Caki2 (cell line): ENCODE measurements at regions not wholly inside any gene's neighbourhood (a gene's known extent, or its start where the extent isn't known, plus 50 kb on each side); places are given as distances from the start of the nearest gene placed in this dataset.
"Not testable (repeated sequence)": the region's sequence is repeated elsewhere in the genome, so short reads cannot be mapped to it uniquely, and the experiment has no call there.

Source experiments
- DNase-seq: peaks from one replicate; pipeline ENCODE4 v3.0.0-alpha.2; 2015; ENCODE audit warnings: low read depth
- in situ Hi-C: cut with HindIII; loops from 2 replicates; pipeline ENCODE4 v1.10.0; 2016; ENCODE audit warnings: low sequenced_read_pairs, low pct_unique_long_range_greater_than_20kb, mixed read lengths

- no peak for DNase-seq
- in situ Hi-C loops: no loop called here
Observed at GRCh38 chr2:35463805-35464596, 891.6 kb upstream of the CRIM1 start.

DNA sequence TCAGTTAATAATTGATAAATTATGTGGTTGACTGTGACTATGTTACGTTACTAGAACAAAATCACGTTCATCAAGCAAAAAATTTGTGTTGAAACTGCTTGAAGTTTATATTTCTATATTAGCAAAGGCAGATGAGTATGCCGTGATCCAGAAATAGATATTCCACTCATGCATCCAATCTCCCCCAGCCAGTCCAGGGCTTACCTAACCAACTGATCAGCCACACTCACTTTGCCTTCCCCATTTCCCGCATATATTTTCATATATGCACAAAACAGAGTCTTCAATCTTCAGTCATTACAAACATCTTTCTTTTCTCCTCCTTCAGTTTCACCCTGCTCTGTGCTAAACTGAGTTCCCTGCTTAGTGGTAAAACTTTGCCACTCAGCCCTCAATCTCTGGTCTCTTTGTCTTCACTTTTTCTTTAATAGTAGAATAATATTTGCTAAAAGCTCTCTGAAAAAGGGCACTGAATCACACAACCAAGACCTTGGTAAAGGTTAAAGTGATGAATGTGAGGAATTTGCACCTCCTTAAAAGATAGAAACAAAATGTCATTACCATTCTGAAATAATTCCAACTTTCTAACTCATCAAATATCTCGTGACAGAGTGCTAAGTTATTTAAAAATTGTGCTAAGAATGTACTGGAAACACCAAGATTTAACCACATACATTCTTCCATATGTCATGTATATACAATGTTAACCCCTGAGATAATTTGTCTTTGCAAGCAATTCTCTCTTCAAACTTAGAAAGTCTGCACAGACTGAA is 893.2 kb upstream of the CRIM1 start:
- DNase-seq: peak; percentile 2
- in situ Hi-C loops: no loop called here

- DNase-seq: no peak
- in situ Hi-C loops: no loop called here
Observed at GRCh38 chr2:35461406-35461805, 894.2 kb upstream of the CRIM1 start.

DNA sequence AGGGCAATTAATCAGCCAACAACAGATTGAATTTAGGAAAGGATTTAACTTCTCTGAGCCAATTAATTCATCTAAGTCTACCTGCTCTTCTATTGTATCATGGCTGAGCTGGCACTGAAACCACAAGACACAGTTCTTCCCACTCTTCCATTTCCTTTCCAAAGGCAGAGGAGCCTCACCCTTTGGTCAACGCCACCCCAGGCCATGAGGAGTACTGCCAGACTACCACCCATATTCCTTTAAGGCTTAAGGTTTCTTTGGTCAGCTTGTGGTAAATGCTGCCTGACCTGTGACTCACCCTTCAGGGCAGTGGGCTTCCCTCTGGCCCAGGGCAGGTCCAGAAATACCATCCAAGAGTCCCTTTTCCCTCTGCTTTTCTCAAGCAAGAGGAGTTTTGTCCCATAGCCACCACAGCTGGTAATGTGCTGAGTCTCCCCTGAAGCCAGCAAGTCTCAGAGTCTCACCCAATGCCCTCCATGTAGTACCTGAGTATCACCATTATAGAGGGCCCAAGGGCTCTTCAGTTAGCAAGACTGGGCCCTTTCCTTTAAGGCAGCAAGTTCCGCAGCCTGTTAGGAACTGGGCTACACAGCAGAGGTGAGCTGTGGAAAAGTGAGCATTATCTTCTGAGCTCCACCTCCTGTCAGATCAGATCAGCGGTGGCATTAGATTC is 900.5 kb upstream of the CRIM1 start:
- peak; percentile 60 for DNase-seq

DNA sequence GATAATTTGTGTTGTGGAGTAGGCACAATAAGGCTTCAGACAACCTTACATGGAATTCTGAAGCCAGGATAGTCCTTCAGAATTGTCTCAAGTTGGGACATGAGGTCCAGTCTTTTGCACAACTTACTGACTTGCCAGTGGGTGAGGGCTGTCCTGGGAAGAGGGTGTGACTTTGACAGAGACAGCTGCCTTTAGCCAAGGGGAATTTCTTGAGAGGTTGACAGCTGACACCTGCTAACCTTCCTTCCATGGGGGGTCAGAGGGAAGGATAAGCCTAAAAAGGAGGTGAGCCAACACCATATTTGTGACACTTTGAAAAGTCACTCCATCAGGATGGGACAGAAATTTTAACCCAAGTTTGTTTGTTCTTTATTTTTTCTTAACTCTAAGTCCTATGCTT is 907.8 kb upstream of the CRIM1 start:
- no peak for DNase-seq
- in situ Hi-C loops: no loop called here

More for the DNA sequence above, 900.5 kb upstream of the CRIM1 start:
- in situ Hi-C loops: no loop called here

DNA sequence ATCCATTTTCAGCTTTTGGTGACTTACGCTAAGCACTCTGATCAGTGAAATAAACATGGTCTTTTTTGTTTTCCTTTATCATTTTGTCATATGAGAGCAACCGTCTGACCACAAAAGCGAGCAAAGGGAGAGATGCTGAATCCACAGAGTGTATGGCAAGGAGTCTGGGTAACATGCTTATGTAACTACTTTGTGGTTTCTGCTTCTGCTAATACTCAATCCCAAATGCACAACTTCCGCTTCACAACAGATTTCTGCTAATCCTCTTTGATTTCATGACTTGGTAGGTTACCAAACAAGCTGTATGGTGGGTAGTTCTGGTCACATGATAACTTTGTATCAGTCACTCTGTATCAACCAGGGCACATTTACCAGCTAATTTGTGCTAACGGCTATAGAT is 908.4 kb upstream of the CRIM1 start:
- no peak for DNase-seq
- in situ Hi-C loops: no loop called here

DNA sequence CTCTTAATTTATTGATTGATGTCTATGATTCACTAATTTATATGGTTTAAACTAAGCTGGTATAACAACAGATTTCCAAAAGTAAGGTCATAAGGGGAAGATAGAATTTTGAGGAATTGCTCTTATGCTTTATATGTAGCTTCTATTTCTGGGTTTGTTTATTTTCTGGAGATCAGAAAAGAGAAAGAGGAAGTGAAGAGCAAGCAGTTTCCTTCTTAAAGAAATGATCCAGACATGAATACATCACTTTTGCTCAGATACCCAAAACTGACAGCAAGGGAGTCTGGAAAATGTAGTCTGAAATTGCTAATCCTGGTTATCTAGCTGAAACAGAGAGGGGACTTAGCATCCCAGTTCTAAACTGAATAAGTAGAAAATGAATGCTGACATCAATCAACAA is 912.5 kb upstream of the CRIM1 start:
- no peak for DNase-seq
- in situ Hi-C loops: no loop called here

GRCh38 chr2:35441575-35441974 is 914.0 kb upstream of the CRIM1 start:
- DNase-seq, in situ Hi-C loops: not testable (repeated sequence)

DNA sequence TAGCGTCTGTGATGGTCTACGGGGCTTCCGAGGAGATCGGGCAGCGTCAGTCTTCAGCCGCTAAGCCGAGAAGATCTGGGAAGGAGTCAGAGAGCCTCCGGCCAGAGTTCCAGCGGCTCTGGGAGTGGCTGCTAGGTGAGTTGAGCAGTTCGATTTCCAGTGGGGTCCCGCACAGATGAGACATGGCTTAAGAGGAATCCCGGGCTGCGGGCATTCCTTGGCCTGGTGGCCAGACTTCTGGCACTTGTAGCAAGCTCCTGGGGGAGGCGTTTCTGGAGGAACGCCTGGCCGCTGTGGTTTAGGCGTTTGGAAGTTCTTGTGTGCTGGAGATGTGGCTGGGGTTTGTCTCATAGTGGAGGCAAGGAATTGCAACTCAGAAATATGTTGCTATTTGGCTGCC is 915.3 kb upstream of the CRIM1 start:
- in situ Hi-C loops, DNase-seq: not testable (repeated sequence)

DNA sequence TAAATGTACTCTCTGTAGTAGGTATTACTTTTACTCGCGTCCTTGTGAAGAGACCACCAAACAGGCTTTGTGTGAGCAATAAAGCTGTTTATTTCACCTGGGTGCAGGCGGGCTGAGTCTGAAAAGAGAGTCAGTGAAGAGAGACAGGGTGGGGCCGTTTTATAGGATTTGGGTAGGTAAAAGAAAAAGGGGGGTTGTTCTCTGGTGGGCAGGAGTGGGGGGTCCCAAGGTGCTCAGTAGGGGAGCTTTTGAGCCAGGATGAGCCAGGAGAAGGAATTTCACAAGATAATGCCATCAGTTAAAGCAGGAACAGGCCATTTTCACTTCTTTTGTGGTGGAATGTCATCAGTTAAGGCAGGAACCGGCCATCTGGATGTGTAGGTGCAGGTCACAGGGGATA is 918.7 kb upstream of the CRIM1 start:
- DNase-seq, in situ Hi-C loops: not testable (repeated sequence)

- peak; percentile 23 for DNase-seq
- in situ Hi-C loops: no loop called here
Observed at GRCh38 chr2:35428548-35428947, 927.0 kb upstream of the CRIM1 start.

DNA sequence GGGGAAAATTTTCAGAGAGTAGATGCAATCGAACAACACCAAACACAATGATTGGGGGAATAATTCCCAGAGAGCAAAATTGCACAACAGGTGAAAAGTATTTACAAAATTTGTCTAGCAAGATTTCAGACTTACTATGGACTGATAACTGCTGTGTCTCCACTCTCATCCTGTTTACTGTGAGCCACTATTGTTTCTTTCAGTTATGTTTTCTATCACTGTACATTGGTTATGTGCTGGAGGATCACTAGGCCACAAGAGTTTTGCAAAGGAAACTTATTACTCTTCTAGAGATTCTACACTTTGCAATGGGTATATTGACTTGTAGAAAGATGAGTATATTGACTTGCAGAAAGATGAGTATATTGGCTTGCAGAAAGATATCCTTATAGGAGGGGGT is 934.1 kb upstream of the CRIM1 start:
- in situ Hi-C loops: no loop called here
- DNase-seq: no peak

GRCh38 chr2:35417293-35417692 is 938.3 kb upstream of the CRIM1 start:
- DNase-seq: no peak
- in situ Hi-C loops: no loop called here

- in situ Hi-C loops: no loop called here
- no peak for DNase-seq
Observed at GRCh38 chr2:35416391-35417140, 939.0 kb upstream of the CRIM1 start.

- no peak for DNase-seq
- in situ Hi-C loops: no loop called here
Observed at GRCh38 chr2:35415942-35416341, 939.6 kb upstream of the CRIM1 start.

DNA sequence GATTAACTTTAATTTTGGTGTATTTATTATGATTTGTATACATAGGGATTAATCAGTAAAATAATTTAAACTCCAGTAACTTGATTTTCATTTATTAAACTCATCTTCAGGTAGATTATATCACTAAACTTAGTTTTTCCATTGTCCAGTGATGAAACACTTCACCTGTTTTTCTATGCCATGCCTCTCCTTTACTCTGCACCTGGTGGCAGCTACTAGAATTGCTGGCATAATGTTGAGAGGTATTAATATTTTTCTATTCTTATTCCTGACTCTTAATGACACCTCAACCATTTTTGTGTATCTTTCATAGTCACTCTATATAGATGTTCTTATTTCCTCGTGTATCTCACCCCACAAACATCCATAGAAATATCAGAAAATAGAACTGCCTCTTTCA is 940.3 kb upstream of the CRIM1 start:
- in situ Hi-C loops: no loop called here
- DNase-seq: no peak

- in situ Hi-C loops: no loop called here
- peak; percentile 37 for DNase-seq
Observed at GRCh38 chr2:35410431-35411061, 945.0 kb upstream of the CRIM1 start.

DNA sequence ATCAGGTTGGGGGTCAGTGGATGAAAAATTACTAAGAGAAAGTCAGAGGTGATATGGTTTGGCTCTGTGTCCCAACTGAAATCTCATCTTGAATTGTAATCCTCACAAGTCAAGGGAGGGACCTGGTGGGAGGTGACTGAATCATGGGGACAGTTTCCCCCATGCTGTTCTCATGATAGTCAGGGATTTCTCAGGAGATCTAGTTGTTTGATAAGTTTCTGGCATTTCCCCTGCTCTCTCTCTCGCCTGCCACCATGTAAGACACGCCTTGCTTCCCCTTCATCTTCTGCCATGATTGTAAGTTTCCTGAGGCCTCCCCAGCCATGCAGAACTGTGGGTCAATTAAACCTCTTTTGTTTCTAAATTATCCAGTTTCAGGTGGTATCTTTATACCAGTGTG is 945.8 kb upstream of the CRIM1 start:
- in situ Hi-C loops: no loop called here

More for the DNA sequence above, 945.8 kb upstream of the CRIM1 start:
- no peak for DNase-seq
